ENCODE measurements at regions not wholly inside any gene's neighbourhood (a gene's known extent, or its start where the extent isn't known, plus 50 kb on each side); places are given as distances from the start of the nearest gene placed in this dataset.
"Not testable (repeated sequence)": the region's sequence is repeated elsewhere in the genome, so short reads cannot be mapped to it uniquely, and the experiment has no call there.

GRCh38 chr2:95767950-95768349 lies 176.1 kb downstream of the TRIM43 start:
- DNase-seq, result not testable (repeated sequence)

DNA sequence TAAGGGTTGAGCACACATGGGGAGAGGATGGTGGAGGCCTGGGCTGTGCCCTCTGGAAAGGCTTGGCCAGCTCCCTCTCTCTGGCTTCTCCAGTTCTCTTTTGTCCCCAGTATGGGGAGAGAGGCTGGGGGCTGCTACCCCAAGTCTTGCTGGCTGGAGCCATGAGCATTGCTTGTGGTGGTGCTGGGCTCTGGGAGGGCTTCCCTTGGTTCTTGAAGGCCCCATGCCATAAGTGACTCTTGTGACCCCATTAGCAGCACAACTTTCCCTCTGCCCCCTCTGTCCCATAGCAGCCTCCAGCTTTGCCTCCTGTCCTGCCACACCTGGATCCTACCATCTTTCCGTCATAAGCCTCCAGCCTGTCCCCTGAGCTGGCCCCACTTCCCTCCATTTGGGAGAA lies 177.5 kb downstream of the TRIM43 start:
- DNase-seq, result not testable (repeated sequence)

- not testable (repeated sequence) for DNase-seq
Observed at GRCh38 chr2:95770726-95771125, 178.9 kb downstream of the TRIM43 start.

- not testable (repeated sequence) for DNase-seq
Observed at GRCh38 chr2:95774322-95775192, 182.8 kb downstream of the TRIM43 start.

- DNase-seq, result not testable (repeated sequence)
Observed at GRCh38 chr2:95775193-95775531, 183.4 kb downstream of the TRIM43 start.

Data from stimulated activated CD4-positive, alpha-beta T cell treated with anti-CD3 and anti-CD28 coated beads, Interleukin-2, amount 100 ng/mL, for 48 hours (primary cell).